ENCODE measurements at regions not wholly inside any gene's neighbourhood (a gene's known extent, or its start where the extent isn't known, plus 50 kb on each side); places are given as distances from the start of the nearest gene placed in this dataset.

- TF ChIP-seq CTCF (conservative IDR thresholded peaks at IDR 0.05; ENCODE audit: low read length), result no peak
- no peak overlapping the region for H3K4me3 ChIP-seq (ENCODE audit: low read length)
- no peak for DNase-seq (ENCODE audit: low read depth)
Measured at GRCh38 chrX:128105659-128106058, 53.5 kb upstream of the ACTRT1 start.

Data from AG10803 (cell line).